A549 (cell line): ENCODE measurements at regions not wholly inside any gene's neighbourhood (a gene's known extent, or its start where the extent isn't known, plus 50 kb on each side); places are given as distances from the start of the nearest gene placed in this dataset.
A peak's percentile ranks its signal among the peaks of the same experiment; 100 is the strongest.

Experiments
- ATAC-seq, 2 experiments: fragments of 200-7000 bp in 1 of 2; fragments of >200 bp in 1 of 2; cut with Nextera tagmentation in 1 of 2; cut with Tn5 transposase in 1 of 2; 3 replicates each; pipeline versions ENCODE4 v1.8.0 to v1.9.1; 2018 to 2020; ENCODE audit warnings: mild to moderate bottlenecking in 1 of 2, moderate library complexity in 1 of 2
- CTCF ChIA-PET: fragments of 300-600 bp; sonication (Branson Sonifier 250); formaldehyde crosslinking; extraction: SDS; loops from one replicate; lab custom pipeline; 2021; ENCODE audit warnings: antibody characterized with exemption, inconsistent platforms; lab: Yijun Ruan, JAX
- POLR2A ChIA-PET: fragments of 350-600 bp; formaldehyde crosslinking; extraction: SDS; loops from one replicate; lab custom pipeline; 2021; ENCODE audit warnings: antibody characterized with exemption, inconsistent platforms; lab: Yijun Ruan, JAX
- DNase-seq, 2 experiments: peaks; one replicate each; pipeline versions ENCODE4 v3.0.0 to v3.0.0-alpha.2; 2011 to 2016; ENCODE audit warnings: low read depth in 1 of 2, low spot score in 1 of 2
- FAIRE-seq: peaks from 2 replicates; lab custom pipeline; 2011; peaks lifted over from hg19 to GRCh38; lab: Jason Lieb, UNC
- H3K27ac ChIP-seq, 2 experiments: fragments of >200 bp; sonication (Bioruptor Twin); formaldehyde crosslinking; 3 replicates each; pipeline ENCODE4 v1.5.1; 2016 to 2017
- H3K4me1 ChIP-seq: fragments of >200 bp; sonication (Bioruptor Twin); formaldehyde crosslinking; 3 replicates; pipeline ENCODE4 v1.6.1; 2016
- H3K4me2 ChIP-seq: fragments of >200 bp; sonication (Bioruptor Twin); formaldehyde crosslinking; 3 replicates; pipeline ENCODE4 v1.6.1; 2016
- H3K4me3 ChIP-seq: fragments of >200 bp; sonication (Bioruptor Twin); formaldehyde crosslinking; 3 replicates; pipeline ENCODE4 v1.5.1; 2016
- H3K9me3 ChIP-seq: fragments of >200 bp; sonication (Bioruptor Twin); formaldehyde crosslinking; 3 replicates; pipeline ENCODE4 v1.6.1; 2016
- CHD2 ChIP-seq: fragments of 150-350 bp; IDR thresholded peaks from 2 replicates; pipeline ENCODE4 v1.6.1; 2014; ENCODE audit warnings: low read length; ENCODE audit not compliant: partially characterized antibody
- EHF ChIP-seq: fragments of 250-450 bp; sonication (Bioruptor Pico); IDR thresholded peaks from 2 replicates; pipeline ENCODE4 v1.5.0; 2020; ENCODE audit warnings: mild to moderate bottlenecking
- ESRRA ChIP-seq: fragments of 150-350 bp; IDR thresholded peaks from 2 replicates; pipeline ENCODE4 v1.6.1; 2014; ENCODE audit warnings: mild to moderate bottlenecking, low read length, borderline replicate concordance
- FOSB ChIP-seq: fragments of 250-450 bp; sonication (Bioruptor Pico); IDR thresholded peaks from 2 replicates; pipeline ENCODE4 v1.5.0; 2020; ENCODE audit warnings: mild to moderate bottlenecking, moderate library complexity
- FOXS1 ChIP-seq: fragments of 250-450 bp; sonication (Bioruptor Pico); IDR thresholded peaks from 2 replicates; pipeline ENCODE4 v1.5.0; 2020; ENCODE audit warnings: mild to moderate bottlenecking, moderate library complexity
- HDAC2 ChIP-seq: fragments of 200-600 bp; sonication (generic); IDR thresholded peaks from 2 replicates; pipeline ENCODE4 v1.6.1; 2016
- HOXA7 ChIP-seq: fragments of 250-450 bp; sonication (Bioruptor Pico); IDR thresholded peaks from 2 replicates; pipeline ENCODE4 v1.5.0; 2020; ENCODE audit warnings: mild to moderate bottlenecking, moderate library complexity
- HOXB5 ChIP-seq: fragments of 250-450 bp; sonication (Bioruptor Pico); IDR thresholded peaks from 2 replicates; pipeline ENCODE4 v1.5.0; 2020; ENCODE audit warnings: mild to moderate bottlenecking, moderate library complexity
- JUNB ChIP-seq: fragments of >200 bp; sonication (Bioruptor Twin); formaldehyde crosslinking; IDR thresholded peaks from 2 replicates; pipeline ENCODE4 v1.6.1; 2016
- KDM5A ChIP-seq: fragments of 200-600 bp; sonication (generic); IDR thresholded peaks from 2 replicates; pipeline ENCODE4 v1.6.1; 2016; ENCODE audit warnings: antibody characterized with exemption, mild to moderate bottlenecking
- MAZ ChIP-seq: fragments of 150-350 bp; IDR thresholded peaks from 2 replicates; pipeline ENCODE4 v1.6.1; 2014; ENCODE audit warnings: antibody characterized with exemption, low read depth, low read length, borderline replicate concordance
- MYC ChIP-seq: IDR thresholded peaks from 2 replicates; pipeline ENCODE4 v1.6.1; 2012; ENCODE audit warnings: mild to moderate bottlenecking, inconsistent platforms, low read length, improper control_type of control experiment, borderline replicate concordance
- NFE2L2 ChIP-seq: fragments of 150-350 bp; conservative IDR thresholded peaks from 2 replicates; pipeline ENCODE4 v1.6.1; 2014; ENCODE audit warnings: low read length
- POLR2AphosphoS2 ChIP-seq: conservative IDR thresholded peaks from 2 replicates; pipeline ENCODE4 v1.6.1; 2012; ENCODE audit warnings: low read length, improper control_type of control experiment, inconsistent platforms
- RCOR1 ChIP-seq: fragments of 150-350 bp; IDR thresholded peaks from 2 replicates; pipeline ENCODE4 v1.6.1; 2014; ENCODE audit warnings: antibody characterized with exemption, low read length, low read depth
- RFX5 ChIP-seq: fragments of 450-650 bp; IDR thresholded peaks from 2 replicates; pipeline ENCODE4 v1.7.1; 2014; ENCODE audit warnings: antibody characterized with exemption, mild to moderate bottlenecking, moderate library complexity
- RNF2 ChIP-seq: fragments of 200-600 bp; sonication (generic); IDR thresholded peaks from 2 replicates; pipeline ENCODE4 v1.6.1; 2016; ENCODE audit warnings: low read depth, mild to moderate bottlenecking, antibody characterized with exemption, moderate library complexity, borderline replicate concordance
- SREBF2 ChIP-seq: fragments of 450-650 bp; IDR thresholded peaks from 2 replicates; pipeline ENCODE4 v1.6.1; 2014; ENCODE audit warnings: mild to moderate bottlenecking, moderate library complexity
- TP53 ChIP-seq: fragments of 250-450 bp; sonication (Bioruptor Pico); IDR thresholded peaks from 2 replicates; pipeline ENCODE4 v1.5.0; 2021; ENCODE audit warnings: mild to moderate bottlenecking, moderate library complexity
- ZNF302 ChIP-seq: fragments of 250-450 bp; sonication (Bioruptor Pico); IDR thresholded peaks from 2 replicates; pipeline ENCODE4 v1.9.0; 2021; ENCODE audit warnings: inconsistent platforms, mild to moderate bottlenecking, moderate library complexity
- ZSCAN20 ChIP-seq: fragments of 250-450 bp; sonication (Bioruptor Pico); IDR thresholded peaks from 2 replicates; pipeline ENCODE4 v1.8.0; 2022; ENCODE audit warnings: mild to moderate bottlenecking, moderate library complexity
- WGBS: methylation state at CpG from one replicate; pipeline ENCODE4 v1.1.6; 2017; ENCODE audit errors: missing lambda C conversion rate; 5-methylcytosine and 5-hydroxymethylcytosine counted together
- TF ChIP-seq, protein P1 (sequence below): fragments of >200 bp; sonication (Bioruptor Twin); formaldehyde crosslinking; IDR thresholded peaks from 3 replicates; pipeline ENCODE4 v1.6.1; 2016
- TF ChIP-seq, protein P2 (sequence below): IDR thresholded peaks from 2 replicates; pipeline ENCODE4 v1.6.1; 2012
- TF ChIP-seq, protein P3 (sequence below): fragments of 150-350 bp; IDR thresholded peaks from 2 replicates; pipeline ENCODE4 v1.6.1; 2014; ENCODE audit warnings: low read depth, mild to moderate bottlenecking, low read length
- TF ChIP-seq, protein P4 (sequence below): fragments of 200-600 bp; sonication (generic); IDR thresholded peaks from 2 replicates; pipeline ENCODE4 v1.6.1; 2016; ENCODE audit warnings: antibody characterized with exemption, mild to moderate bottlenecking, moderate library complexity
- TF ChIP-seq, protein P5 (sequence below): fragments of >200 bp; sonication (Bioruptor Twin); formaldehyde crosslinking; IDR thresholded peaks from 2 replicates; pipeline ENCODE4 v1.6.1; 2016

DNA sequence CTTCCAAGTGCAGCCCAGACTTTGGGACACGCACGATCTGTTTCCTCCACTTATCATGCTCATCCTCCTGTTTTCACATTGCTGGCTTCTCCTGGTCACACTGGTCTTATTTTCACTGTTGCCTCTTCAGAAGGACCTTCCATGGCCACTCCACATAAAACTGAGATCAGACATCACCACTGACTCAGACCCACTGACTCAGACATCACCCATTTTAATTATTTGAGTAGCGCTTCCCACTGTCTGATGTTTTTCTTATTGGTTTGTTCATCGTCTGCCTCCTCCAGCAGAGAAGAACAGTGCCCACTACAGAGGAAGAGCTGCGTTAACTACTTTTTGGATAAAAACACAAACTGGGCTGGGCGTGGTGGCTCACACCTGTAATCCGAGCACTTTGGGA lies 270.5 kb upstream of the PWP1 start (continued):
- TF ChIP-seq RFX5 (no peak), FOXS1 (CRISPR knock-in tag) (no peak), KDM5A (no peak), NFE2L2 (no peak), TP53 (no peak), MYC (no peak)
- TF ChIP-seq, protein P1, sequence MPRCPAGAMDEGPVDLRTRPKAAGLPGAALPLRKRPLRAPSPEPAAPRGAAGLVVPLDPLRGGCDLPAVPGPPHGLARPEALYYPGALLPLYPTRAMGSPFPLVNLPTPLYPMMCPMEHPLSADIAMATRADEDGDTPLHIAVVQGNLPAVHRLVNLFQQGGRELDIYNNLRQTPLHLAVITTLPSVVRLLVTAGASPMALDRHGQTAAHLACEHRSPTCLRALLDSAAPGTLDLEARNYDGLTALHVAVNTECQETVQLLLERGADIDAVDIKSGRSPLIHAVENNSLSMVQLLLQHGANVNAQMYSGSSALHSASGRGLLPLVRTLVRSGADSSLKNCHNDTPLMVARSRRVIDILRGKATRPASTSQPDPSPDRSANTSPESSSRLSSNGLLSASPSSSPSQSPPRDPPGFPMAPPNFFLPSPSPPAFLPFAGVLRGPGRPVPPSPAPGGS, result no peak
- TF ChIP-seq, protein P2, sequence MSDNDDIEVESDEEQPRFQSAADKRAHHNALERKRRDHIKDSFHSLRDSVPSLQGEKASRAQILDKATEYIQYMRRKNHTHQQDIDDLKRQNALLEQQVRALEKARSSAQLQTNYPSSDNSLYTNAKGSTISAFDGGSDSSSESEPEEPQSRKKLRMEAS, result peak; percentile 41; the same call in 1 of the 2 replicates

DNA sequence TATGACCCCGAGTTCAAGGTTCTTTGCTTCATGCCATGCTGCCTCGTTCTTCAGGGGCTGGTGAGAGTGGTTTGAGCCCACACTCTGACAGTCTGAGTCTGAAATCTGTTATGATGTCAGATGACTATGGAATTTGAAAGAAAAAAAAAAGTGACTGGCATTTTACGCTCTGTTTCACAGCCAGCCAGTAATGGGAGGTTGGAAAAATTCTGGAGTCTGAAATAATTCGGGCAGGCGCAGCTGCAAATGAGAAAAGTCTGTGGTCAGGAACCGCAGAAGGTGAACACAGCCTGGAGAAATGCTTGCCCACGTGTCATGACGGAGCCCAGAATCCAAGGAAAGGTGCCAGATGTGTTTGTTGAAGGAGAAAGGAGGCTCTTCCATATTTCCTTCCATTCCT lies 269.8 kb upstream of the PWP1 start:
- no peaks in the 10 kb centered on the region for H3K9me3 ChIP-seq
- POLR2A ChIA-PET, result no interaction called here
- H3K4me2 ChIP-seq, result no peak overlapping the region
- no peak overlapping the region for H3K4me3 ChIP-seq
- FAIRE-seq, result no peak
- H3K4me1 ChIP-seq, result peaks cover 48% of the 10 kb centered on the region
- TF ChIP-seq RNF2 (no peak), NFE2L2 (peak; percentile 53)
- ATAC-seq, result no peak
- 84% methylated on average over 8 of the region's 8 CpGs for WGBS
- CTCF ChIA-PET, result interaction anchor here (1.1 to 18.2 kb wide), 5 partner anchors 10 to 285 kb away, joined by 3 to 146 read pairs (median 10); no protein-coding TSS in a partner anchor
- DNase-seq, result no peak
- H3K27ac ChIP-seq, result peak overlapping the region; percentile 40 to 77; a peak in 4 of 6 replicates

DNA sequence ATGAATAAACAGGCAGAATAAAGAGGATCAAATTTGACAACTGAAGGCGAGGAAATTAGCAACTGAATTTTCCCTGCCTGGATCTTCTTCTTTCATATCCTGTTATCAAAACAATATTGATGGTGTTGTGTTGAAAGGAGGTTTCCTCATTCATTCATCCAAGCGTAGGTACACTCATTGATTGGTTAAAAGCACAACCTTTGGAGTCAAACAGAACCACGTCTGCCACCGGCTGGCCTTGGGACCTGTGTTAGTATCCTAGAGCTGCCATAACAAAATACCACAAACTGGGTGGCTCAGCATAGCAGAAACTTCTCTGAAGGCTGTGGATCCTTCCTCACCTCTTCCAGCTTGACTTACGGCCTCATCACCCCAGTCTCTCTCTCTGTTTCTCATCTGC lies 268.6 kb upstream of the PWP1 start:
- no peak overlapping the region for H3K27ac ChIP-seq
- H3K4me3 ChIP-seq, result no peak overlapping the region
- POLR2A ChIA-PET, result no interaction called here
- no peak for TF ChIP-seq CHD2
- no peak for TF ChIP-seq RCOR1
- TF ChIP-seq FOXS1 (CRISPR knock-in tag), result no peak
- TF ChIP-seq MAZ, result no peak
- no peak for TF ChIP-seq ESRRA
- no peak for TF ChIP-seq EHF (CRISPR knock-in tag)
- TF ChIP-seq, protein P3, sequence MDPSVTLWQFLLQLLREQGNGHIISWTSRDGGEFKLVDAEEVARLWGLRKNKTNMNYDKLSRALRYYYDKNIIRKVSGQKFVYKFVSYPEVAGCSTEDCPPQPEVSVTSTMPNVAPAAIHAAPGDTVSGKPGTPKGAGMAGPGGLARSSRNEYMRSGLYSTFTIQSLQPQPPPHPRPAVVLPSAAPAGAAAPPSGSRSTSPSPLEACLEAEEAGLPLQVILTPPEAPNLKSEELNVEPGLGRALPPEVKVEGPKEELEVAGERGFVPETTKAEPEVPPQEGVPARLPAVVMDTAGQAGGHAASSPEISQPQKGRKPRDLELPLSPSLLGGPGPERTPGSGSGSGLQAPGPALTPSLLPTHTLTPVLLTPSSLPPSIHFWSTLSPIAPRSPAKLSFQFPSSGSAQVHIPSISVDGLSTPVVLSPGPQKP, result no peak
- TF ChIP-seq, protein P4, sequence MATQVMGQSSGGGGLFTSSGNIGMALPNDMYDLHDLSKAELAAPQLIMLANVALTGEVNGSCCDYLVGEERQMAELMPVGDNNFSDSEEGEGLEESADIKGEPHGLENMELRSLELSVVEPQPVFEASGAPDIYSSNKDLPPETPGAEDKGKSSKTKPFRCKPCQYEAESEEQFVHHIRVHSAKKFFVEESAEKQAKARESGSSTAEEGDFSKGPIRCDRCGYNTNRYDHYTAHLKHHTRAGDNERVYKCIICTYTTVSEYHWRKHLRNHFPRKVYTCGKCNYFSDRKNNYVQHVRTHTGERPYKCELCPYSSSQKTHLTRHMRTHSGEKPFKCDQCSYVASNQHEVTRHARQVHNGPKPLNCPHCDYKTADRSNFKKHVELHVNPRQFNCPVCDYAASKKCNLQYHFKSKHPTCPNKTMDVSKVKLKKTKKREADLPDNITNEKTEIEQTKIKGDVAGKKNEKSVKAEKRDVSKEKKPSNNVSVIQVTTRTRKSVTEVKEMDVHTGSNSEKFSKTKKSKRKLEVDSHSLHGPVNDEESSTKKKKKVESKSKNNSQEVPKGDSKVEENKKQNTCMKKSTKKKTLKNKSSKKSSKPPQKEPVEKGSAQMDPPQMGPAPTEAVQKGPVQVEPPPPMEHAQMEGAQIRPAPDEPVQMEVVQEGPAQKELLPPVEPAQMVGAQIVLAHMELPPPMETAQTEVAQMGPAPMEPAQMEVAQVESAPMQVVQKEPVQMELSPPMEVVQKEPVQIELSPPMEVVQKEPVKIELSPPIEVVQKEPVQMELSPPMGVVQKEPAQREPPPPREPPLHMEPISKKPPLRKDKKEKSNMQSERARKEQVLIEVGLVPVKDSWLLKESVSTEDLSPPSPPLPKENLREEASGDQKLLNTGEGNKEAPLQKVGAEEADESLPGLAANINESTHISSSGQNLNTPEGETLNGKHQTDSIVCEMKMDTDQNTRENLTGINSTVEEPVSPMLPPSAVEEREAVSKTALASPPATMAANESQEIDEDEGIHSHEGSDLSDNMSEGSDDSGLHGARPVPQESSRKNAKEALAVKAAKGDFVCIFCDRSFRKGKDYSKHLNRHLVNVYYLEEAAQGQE, result no peak
- no peak for TF ChIP-seq MYC
- TF ChIP-seq ZNF302 (CRISPR knock-in tag), result no peak
- TF ChIP-seq HDAC2, result no peak
- no peak for TF ChIP-seq POLR2AphosphoS2
- TF ChIP-seq SREBF2, result no peak
- TF ChIP-seq, protein P5, sequence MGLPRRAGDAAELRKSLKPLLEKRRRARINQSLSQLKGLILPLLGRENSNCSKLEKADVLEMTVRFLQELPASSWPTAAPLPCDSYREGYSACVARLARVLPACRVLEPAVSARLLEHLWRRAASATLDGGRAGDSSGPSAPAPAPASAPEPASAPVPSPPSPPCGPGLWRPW, result no peak
- TF ChIP-seq HOXA7 (CRISPR knock-in tag), result no peak
- TF ChIP-seq RNF2, result no peak
- no peak for TF ChIP-seq JUNB
- TF ChIP-seq HOXB5 (CRISPR knock-in tag), result no peak
- no peak for TF ChIP-seq FOSB (CRISPR knock-in tag)
- no peak for TF ChIP-seq ZSCAN20 (CRISPR knock-in tag)
- no peak overlapping the region for H3K4me2 ChIP-seq
- CTCF ChIA-PET, result interaction anchor here (2.4 to 18.2 kb wide), 2 partner anchors 12 to 192 kb away, joined by 11 to 146 read pairs; no protein-coding TSS in a partner anchor
- DNase-seq (no peak), ATAC-seq (no peak), FAIRE-seq (no peak)
- H3K9me3 ChIP-seq, result no peaks in the 10 kb centered on the region
- peaks cover 36% of the 10 kb centered on the region for H3K4me1 ChIP-seq
- 93% methylated on average over 5 of the region's 5 CpGs for WGBS
